ENCODE measurements at regions not wholly inside any gene's neighbourhood (a gene's known extent, or its start where the extent isn't known, plus 50 kb on each side); places are given as distances from the start of the nearest gene placed in this dataset.

- TF ChIP-seq CTCF (IDR thresholded peaks at IDR 0.05) (no peak), POLR2AphosphoS5 (IDR thresholded peaks at IDR 0.05) (no peak), POLR2A (IDR thresholded peaks at IDR 0.05) (no peak)
These were observed 118.6 kb upstream of the MYL2 start for GRCh38 chr12:111038941-111039340.

All from breast epithelium (tissue), 3 donors.